Peyer's patch (tissue), 4 donors: ENCODE measurements at regions not wholly inside any gene's neighbourhood (a gene's known extent, or its start where the extent isn't known, plus 50 kb on each side); places are given as distances from the start of the nearest gene placed in this dataset.

Experiments
- POLR2A ChIP-seq, 2 donors: fragments of 450-650 bp; IDR thresholded peaks; one replicate each; pipeline ENCODE4 v1.5.1; 2017; ENCODE audit warnings: antibody characterized with exemption in 2 of 2, mild to moderate bottlenecking in 2 of 2, moderate library complexity in 2 of 2
- TF ChIP-seq, protein P1 (sequence below), 6 experiments: fragments of 450-650 bp in 4 of 6; fragments of 200-600 bp in 2 of 6; sonication (generic) in 1 of 6; IDR thresholded peaks; one replicate each; pipeline ENCODE4 v1.5.1; 2017 to 2019; ENCODE audit warnings: antibody characterized with exemption in 6 of 6, mild to moderate bottlenecking in 3 of 6, moderate library complexity in 1 of 6

DNA sequence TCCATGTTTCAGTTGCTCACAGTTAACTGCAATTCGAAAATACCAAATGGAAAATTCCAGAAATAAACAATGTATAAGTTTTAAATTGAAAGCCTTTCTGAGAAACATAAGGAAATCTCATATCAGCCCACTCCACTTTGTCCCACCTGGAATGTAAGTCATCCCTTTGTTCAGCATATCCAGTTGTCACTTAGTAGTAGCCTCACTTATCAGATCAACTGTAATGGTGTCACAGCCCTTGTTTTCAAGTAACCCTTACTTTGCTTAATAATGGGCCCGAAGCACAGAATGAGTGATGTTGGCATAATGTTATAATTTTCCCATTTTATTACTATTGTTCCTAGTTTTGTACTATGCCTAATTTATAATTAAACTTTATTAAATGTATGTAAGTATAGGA is 646.8 kb downstream of the C12orf50 start:
- TF ChIP-seq POLR2A (IDR thresholded peaks at IDR 0.05), result no peak
- TF ChIP-seq, protein P1, sequence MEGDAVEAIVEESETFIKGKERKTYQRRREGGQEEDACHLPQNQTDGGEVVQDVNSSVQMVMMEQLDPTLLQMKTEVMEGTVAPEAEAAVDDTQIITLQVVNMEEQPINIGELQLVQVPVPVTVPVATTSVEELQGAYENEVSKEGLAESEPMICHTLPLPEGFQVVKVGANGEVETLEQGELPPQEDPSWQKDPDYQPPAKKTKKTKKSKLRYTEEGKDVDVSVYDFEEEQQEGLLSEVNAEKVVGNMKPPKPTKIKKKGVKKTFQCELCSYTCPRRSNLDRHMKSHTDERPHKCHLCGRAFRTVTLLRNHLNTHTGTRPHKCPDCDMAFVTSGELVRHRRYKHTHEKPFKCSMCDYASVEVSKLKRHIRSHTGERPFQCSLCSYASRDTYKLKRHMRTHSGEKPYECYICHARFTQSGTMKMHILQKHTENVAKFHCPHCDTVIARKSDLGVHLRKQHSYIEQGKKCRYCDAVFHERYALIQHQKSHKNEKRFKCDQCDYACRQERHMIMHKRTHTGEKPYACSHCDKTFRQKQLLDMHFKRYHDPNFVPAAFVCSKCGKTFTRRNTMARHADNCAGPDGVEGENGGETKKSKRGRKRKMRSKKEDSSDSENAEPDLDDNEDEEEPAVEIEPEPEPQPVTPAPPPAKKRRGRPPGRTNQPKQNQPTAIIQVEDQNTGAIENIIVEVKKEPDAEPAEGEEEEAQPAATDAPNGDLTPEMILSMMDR (IDR thresholded peaks at IDR 0.05), result no peak
